Prostate gland (tissue), 2 donors: ENCODE measurements at regions not wholly inside any gene's neighbourhood (a gene's known extent, or its start where the extent isn't known, plus 50 kb on each side); places are given as distances from the start of the nearest gene placed in this dataset.
"Not testable (repeated sequence)": the region's sequence is repeated elsewhere in the genome, so short reads cannot be mapped to it uniquely, and the experiment has no call there.

Source experiments
- CTCF ChIP-seq, 4 experiments: fragments of 200-600 bp in 2 of 4; fragments of 450-650 bp in 2 of 4; sonication (generic) in 2 of 4; IDR thresholded peaks; 1 replicate in 3 of 4; 2 replicates in 1 of 4; pipeline ENCODE4 v1.5.1; 2016 to 2019; ENCODE audit warnings: antibody characterized with exemption in 4 of 4, mild to moderate bottlenecking in 2 of 4, moderate library complexity in 2 of 4
- POLR2A ChIP-seq: fragments of 450-650 bp; IDR thresholded peaks from one replicate; pipeline ENCODE4 v1.6.1; 2016; ENCODE audit warnings: antibody characterized with exemption, mild to moderate bottlenecking
- POLR2AphosphoS5 ChIP-seq: sonication (generic); formaldehyde crosslinking; IDR thresholded peaks from one replicate; pipeline ENCODE4 v1.6.1; 2017; ENCODE audit warnings: antibody characterized with exemption

- not testable (repeated sequence) for TF ChIP-seq CTCF (IDR thresholded peaks at IDR 0.05); POLR2A; POLR2AphosphoS5
Measured at GRCh38 chr6:112937690-112938089, 590.6 kb downstream of the RFPL4B start.
